GDM1 (cell line): ENCODE measurements at regions not wholly inside any gene's neighbourhood (a gene's known extent, or its start where the extent isn't known, plus 50 kb on each side); places are given as distances from the start of the nearest gene placed in this dataset.

Source experiments
- DNase-seq: peaks from one replicate; lab custom pipeline; 2025; lab: John Stamatoyannopoulos, UW

DNA sequence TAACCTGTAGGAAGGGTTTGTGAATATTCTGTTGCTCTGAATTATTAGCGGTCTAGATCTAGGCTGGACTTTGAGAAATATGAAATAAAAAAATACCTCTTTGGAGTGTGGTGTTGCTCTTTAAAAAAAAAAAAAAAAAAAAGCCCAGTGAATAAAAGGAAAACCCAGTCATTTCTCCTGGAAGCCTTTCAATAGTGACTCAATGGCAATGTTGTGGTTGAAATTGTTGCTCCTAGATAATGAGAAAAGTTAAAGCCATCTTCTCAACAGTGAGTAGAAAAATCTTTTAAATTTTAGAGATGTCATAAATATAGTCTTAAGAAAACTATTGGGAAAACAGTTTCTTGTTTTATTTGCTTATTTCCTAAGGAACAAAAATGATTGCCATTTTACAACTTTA lies 135.3 kb downstream of the RFC3 start:
- DNase-seq: no peak

DNA sequence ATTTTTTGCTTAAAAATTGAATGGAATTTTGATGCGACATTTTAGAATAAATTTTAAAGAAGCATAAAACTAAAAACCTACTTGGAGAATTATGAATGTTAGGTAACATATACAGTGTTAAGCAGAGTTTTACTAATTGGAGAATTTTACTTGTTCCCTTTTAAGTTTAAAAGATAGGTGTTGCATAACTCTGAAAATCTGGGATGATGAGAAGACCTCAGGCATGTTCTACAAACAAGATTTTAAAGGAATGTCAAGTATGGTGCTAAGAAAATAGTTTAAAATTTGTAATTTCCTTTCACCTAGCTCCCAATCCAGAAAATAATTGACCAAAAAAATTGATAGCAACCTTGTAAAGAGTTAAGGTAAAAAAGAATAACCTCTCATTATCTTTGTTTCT lies 135.8 kb downstream of the RFC3 start:
- no peak for DNase-seq

DNA sequence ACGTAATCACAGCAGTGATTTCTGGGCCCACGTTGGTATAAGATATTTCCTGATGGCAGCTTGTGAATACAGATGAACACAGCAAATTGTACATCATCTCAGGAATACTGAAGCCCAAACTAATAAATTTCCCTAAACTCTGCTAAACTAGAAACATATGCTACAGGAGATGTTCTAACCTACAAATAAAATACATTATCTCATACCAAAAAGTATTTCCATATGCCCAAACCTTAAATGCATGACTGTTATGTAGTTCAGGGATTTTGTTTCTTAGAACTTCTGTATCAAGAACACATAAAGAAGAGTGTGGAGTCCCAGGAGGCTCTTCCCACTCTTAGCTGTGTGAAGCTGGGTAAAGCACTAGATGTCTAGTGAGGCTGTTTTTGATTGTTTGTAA lies 138.4 kb downstream of the RFC3 start:
- no peak for DNase-seq

DNA sequence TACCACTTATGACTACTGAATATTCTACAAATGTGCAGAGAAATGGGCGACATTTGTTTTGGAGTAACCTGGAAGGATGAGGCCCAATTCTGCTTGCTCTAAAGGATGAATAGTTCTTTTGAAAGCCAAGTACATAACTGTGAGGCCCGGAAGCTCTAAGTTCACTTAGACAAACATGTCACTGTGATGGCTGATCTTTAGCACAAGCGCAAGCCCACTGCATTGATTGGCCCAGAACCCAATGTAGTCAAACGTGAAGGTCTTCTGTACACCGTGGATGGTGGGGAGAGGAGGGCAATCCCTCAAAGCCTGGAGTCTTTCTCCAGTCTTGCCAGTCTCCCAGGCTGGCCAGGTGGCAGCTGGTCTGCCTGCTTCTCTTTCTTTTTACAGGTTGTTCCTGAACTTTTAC lies 139.6 kb downstream of the RFC3 start:
- DNase-seq: no peak

DNA sequence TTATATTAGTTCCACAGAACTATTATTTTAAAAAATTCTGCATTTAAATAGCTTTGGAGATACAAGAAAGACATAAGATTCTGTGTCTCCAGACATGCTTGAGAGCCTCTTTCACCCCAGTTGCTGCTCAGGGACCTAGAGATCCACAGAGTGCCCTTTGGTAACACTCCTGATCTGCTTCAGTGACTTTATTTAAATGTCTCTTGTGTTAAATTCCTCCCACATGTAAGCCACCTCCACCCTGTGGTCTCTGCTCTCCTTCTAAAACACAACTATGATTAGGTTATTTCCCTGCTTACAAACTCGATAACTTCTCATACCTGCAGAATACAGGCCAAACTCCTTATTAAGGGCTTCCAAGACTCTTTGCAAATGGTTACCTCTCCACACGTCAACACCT lies 141.0 kb downstream of the RFC3 start:
- DNase-seq: no peak

DNA sequence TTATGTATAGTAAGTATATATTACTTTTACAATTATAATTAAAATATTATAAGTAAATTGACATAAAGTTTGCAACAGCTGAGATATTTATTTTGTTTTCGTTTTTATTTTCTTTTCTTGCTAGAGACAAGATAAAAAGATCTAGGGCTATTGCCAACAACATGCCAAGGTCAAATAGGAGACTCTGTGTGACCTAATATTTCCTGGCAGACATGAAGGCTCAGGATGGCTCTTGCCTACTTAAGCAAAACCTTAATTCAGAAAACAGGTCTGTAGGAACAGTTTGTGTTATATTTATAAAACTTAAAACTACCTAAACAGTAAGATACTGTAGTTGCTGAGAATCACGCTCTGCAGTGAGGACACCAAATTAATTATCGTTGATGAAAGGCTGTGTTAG lies 145.2 kb downstream of the RFC3 start:
- DNase-seq: no peak

DNA sequence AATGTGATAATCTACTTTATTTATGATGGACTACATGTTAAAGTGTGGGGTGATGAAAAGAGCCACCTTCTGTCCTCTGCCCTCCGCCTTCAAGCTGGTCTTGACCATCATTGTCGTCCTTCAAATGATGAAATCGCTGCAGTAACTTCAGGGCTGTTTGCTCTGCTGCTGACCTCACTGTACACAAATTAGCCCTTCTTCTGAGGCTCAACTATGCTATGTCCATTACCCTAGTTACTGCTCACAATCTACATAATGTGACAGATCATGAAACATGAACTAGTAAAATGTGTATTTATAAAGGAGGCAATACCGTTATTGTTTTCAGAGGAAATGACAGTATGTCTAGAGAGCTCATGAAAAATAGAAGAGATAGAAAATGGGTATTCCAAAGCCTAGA lies 145.9 kb downstream of the RFC3 start:
- no peak for DNase-seq

DNA sequence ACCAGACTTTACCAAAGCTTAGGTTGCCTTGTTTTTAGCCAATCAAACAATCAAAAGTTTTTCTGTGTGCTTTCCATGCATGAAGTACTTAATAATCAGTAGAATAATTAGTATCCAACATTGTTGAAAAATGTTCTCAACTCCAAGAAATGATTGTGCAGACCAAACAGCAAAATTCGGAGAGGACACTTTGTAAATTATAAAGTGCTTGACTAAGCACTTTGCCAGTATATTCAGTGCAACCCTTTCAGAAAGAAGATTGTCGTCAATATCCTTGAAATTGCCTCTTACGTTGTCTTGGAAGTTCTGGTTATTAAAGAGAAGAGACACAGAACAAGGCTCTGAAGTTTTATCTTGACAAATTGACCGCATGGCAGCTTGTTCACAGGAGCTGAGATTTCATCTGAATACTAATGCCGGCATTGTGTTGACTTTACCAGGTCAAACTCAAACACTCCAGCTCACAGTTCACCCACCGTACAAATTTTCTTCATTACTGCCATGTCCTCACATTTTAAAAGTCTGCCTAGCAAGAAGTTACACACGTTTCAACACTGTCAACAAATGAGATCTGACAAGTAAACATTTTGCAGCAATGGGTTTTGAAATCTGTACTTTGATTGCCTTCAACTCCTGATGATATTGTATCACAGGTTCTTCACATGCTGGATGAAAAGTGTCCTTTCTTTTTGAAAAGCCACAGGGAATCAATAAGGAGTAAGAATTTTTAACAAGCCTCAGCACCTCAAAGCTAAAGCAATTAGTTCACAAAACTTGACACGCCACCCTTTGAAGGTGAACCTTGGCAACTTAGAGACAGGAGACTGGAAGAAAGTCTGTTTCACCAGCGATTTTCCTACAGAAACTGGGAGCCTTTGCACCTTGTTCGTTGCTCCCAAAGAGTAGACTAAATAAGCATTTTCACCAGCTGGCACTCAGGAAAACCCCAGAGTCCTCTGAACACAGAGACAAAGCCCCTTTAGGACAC lies 150.9 kb downstream of the RFC3 start:
- DNase-seq: no peak

DNA sequence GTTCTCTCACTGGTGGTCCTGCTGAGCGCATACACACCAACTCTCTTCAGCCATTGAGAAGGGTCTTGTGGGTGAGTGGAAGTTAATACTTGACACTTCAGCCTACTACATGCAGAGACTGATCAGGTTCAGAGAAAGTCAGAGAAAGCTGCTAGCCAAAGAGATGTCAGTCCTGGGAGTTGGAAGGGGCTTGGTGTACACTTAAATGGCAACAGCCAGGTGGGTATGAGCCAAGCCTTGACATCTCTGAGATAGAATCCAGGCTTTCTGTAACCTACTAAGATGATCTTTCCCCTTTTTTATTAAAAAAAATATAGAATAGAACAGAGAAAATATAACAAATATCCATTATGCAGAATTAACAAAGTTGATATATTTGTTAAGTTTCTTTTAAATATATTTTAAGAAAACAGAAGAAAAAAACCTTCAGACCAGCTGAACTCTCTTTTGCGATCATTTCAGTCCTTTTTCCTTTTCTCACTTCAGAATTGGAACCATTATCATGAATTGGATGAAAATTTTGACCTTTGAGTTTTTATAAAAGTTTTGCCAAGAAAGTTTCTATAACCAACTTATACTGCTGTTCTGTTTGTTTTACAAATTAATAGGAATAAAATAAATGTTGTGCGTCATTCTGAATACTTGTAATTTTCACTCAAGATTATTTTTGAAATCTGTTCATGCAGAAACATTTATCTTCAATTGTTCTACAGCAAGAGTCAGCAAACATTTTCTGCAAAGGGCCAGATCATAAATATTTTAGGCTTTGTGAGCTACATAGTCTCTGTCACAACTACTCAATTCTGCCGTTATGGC lies 153.0 kb downstream of the RFC3 start:
- DNase-seq: no peak

DNA sequence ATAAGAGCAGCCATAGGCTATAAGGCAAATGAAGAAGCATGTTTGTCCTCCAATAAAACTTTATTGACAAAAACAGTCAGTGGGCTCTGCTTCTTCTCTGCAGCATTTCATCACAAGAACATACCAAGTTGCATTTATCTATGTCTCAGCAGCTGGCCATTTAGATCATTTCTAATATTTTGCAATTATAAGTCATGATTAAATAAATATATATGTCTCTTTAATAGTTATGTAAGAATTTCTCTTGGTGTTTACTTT lies 153.5 kb downstream of the RFC3 start:
- no peak for DNase-seq

DNA sequence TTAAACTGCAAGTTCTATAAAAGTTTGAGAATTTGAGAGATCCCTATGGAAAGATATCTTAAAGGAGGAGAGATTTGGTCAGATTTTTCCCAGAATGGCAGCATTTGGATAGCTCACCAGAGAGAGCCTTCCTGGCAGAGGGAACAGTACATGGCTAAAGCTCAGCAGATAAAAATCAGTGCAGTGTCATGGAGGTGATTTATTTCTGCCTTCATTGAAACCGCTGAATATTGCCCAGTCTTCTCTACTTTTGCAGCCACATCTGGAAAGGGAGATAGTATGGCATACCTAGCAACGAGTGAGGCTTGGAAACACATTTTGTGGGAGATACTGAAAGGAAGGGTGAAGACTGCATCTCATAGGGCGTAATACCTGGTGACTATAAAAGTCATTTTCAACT lies 155.2 kb downstream of the RFC3 start:
- DNase-seq: no peak

DNA sequence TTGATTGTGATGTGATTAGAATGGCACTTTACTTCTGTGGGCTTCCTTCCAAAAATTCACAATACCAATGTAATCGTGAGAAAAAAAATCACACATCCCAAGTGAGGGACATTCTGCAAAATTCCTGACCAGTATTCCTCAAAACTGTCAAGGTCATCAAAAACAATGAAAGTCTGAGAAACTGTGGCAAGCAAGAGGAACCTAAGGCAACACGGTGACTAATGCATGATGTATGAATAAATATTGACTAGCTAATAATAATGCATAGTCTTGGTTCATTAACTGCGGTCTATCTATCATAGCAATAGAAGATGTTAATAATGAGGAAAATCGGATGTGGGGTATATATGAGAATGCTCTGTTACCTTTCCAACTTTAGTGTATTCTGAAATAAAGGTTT lies 159.0 kb downstream of the RFC3 start:
- no peak for DNase-seq

DNA sequence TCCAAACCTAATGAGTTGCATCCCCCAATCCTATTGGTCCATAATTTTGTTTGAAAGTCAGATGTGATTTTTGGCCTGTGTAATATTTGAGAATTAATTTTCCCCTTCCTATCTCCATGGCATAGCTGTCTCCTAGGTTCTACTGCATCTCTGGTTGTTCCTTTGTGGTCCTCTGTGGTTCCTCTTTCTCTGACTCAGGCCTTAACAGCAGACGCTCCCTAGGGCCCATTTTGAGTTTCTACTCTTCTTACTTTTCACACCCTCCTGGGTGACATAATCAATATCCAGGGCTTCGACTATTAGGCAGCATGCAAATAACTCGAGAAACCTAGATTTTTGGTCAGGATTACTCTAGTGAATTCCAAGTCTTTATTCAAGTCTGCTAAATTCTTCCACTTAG lies 160.7 kb downstream of the RFC3 start:
- no peak for DNase-seq

DNA sequence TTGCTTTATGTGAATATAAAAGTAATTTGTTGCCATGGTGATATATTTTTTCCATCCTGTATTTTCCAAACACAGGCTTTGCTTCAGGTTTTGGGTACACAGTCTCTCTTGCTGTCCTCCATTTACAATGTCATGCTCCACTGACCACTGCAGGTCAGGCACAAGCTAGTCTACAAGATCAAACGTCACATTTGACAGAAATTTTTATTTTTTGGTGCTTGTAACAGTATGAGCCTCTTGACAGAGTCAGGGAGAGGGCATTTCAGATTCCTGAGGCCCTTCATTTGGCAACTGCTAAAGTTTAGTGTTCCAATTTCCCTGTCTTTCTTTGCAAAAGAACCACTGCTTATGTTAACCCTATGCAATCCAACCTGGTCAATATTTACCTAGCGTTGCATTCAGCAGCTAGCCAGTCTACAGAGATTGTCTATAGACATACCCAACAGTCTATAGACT lies 175.0 kb downstream of the RFC3 start:
- DNase-seq: no peak

DNA sequence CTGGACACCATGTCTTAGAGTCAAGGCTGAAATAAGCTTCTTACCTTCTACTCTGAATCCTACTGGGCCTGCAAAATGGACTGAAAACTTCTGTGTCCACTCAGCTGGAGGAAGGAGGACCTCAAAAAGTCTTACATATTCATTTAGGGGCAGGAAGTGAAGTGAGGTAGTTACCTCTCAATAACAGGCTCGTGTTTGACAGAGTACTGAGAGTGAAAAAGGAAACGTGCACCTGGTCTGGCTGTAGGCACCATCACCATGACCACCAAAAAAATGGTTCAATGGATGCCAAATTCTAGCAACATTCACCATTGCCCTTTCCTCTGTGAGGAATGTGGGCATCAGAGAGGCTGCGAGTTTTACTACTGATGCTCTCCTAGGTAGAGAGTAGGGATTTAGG lies 176.2 kb downstream of the RFC3 start:
- no peak for DNase-seq

DNA sequence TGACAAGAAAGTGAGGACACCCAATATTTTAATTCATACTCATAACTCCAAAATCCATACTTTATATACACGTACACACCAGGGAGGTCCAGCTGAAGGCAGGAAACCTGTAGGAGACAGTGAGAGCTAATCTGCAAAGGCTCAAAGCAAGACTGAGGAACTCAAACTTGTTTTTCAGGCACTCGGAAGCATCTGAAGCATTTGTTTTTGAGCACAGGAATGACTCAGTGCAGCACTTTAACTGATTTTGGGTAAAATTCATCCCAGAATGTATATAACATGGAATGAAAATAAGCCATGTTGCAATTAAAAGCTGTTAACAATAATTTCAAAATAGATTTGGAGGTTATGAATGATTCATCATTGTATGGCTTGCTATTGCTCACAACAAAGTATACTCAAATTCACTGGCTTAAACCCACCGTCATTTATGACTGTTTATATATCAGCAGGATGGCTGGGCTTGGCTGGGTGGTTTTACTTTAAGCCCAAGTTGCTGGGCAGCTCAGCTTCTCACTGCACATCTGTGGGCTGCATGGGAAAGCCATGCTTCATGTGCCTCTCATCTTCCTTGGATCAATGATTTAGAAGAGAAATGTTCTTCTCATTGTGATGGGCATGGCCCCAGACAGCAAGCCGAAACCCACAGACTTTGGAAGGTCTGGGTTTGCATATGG lies 177.0 kb downstream of the RFC3 start:
- no peak for DNase-seq

DNA sequence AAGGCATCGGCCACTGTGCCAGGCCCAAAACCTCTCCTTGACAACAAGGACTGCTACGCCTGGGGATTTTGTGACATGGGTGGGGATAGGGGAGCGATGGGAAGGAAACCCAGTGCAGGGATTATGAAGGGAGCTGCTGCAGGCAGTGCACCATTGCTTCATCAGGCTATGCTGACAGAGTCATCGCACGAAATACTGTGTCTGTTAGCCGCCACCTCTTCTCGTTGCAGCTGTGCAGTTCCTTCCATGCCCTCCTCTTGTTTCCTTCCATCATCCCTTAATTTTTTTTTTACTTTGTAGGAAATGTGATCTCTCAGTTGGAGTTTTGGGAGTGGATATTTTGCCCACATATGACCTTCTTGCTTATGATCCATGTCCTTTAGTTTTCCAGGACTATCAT lies 178.7 kb downstream of the RFC3 start:
- no peak for DNase-seq

DNA sequence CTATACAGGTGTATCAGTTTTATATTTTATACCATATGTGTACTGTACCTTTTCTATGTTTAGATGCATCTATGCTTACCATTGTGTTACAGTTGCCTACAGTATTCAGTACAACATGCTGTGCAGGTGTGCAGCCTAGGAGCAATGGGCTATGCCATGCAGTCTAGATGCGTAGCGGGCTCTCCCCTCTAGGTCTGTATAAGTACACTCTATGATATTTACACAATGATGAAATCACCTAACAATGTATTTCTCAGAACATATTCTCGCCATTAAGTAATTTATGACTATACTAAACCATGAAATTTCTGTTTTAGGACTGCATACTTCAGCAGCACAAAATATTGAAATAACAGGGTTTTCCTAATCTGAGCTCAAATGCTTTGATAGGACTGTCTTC lies 179.6 kb downstream of the RFC3 start:
- DNase-seq: no peak

DNA sequence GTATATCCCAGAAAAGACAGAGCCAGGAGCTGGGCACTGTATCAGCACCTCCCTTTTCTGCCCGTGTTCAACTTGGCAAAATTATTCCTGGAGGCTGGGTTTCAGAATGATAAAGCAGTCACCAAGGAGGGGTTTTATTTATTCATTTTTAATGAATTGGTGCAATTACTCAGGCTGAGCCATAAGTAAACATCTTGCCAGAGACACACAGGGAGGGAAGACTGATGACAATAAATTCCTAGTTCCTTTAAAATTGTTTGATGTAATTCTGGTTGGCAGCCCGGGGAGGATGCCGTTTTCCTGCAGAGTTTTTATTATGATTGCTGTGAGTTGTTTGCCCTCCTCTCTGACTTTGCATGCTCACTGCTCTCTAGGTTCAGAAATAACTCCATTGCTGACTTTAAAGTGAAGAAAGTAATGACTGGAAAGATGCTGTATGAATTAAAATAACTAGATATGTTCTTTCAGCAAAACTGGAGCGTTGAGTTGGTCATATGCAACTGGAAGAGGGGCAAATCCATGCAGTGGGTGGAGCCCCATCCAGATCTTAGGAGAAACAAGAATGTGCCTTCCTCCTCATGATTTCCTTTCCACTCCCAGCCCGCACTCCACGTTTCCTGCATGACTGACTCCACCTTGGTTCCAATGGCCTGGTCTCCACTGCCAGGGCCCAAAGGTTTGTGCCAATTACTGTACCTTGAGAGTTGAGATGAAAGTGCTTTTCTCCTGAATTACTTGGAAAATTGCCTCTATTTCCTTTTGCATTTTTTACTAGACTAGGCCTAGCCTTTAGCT lies 182.1 kb downstream of the RFC3 start:
- no peak for DNase-seq

DNA sequence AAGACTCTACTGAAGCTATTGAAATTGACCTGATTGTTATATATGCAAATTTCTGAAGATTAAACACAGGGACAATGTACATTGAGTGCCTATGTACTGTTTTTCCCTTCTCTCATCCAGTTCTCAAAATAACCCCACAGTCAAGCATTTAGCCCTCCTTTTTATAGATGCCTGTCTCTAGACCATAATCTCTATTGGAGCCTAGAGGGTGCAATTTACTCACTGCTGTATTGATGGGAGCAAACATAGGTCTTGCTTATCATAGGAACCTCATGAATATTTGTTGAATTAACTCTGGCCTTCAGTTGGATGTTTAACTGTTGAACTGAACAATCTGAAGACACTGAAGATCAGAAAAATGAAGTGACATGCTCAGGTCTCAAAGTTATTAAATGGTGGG lies 183.0 kb downstream of the RFC3 start:
- DNase-seq: no peak

DNA sequence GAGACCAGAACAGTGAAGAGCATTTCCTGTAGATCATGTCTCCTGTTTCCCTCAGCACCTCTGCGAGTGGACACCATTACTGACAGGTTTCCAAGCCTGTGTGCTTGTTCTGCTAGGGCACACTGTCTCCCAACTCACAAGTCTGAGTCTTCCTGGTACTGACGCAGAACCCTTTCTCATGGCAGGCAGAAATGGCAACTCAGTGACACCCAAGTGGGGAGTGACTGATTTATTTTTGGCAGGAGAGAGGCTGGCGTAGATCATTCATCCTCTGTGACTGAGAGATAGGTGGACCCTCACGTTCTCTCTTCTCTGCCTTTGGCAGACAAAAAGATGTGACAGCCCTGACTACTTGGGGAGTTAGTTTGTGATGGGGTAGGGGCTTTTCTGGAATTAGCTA lies 183.4 kb downstream of the RFC3 start:
- no peak for DNase-seq

DNA sequence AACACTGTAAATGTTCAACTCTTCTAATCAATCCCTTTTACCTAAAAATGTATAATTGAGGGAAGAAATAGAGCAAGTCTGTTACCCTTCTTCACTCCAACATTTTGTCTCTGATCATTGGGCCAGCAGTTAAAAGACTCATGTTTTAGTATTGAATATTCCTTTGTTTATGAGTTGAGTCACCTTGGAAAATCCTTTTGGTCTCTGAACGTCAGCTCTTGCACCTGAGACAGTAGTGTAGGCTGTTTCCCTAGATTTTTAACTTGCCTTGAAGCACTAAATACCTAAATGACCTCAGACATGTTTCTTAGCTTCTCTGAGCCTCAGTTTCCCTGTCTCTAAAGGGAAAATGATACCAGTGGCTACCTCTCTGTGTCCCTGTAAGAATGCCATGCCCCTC lies 184.2 kb downstream of the RFC3 start:
- no peak for DNase-seq
